RWPE2 (cell line): ENCODE measurements at regions not wholly inside any gene's neighbourhood (a gene's known extent, or its start where the extent isn't known, plus 50 kb on each side); places are given as distances from the start of the nearest gene placed in this dataset.

Experiments used
- ATAC-seq: fragments of 200-7000 bp; cut with Tn5 transposase; 3 replicates; pipeline ENCODE4 v1.9.1; 2021; ENCODE audit warnings: low read depth
- DNase-seq: peaks from one replicate; pipeline ENCODE4 v3.0.0-alpha.2; 2020; ENCODE audit warnings: low spot score
- H3K27ac ChIP-seq: fragments of 450-650 bp; 2 replicates; pipeline ENCODE4 v1.5.1; 2017; ENCODE audit warnings: mild to moderate bottlenecking; ENCODE audit not compliant: poor library complexity, severe bottlenecking
- H3K27me3 ChIP-seq: fragments of 250-450 bp; sonication (Bioruptor Pico); 2 replicates; pipeline ENCODE4 v1.5.1; 2021; ENCODE audit warnings: mild to moderate bottlenecking, moderate library complexity; ENCODE audit not compliant: insufficient read depth, poor library complexity, severe bottlenecking
- H3K36me3 ChIP-seq: fragments of 250-450 bp; sonication (Bioruptor Pico); 2 replicates; pipeline ENCODE4 v1.5.1; 2020; ENCODE audit warnings: low read depth, mild to moderate bottlenecking, moderate library complexity
- H3K4me1 ChIP-seq: fragments of 250-450 bp; sonication (Bioruptor Pico); 2 replicates; pipeline ENCODE4 v1.5.1; 2021; ENCODE audit warnings: mild to moderate bottlenecking, moderate library complexity; ENCODE audit not compliant: insufficient read depth, poor library complexity, severe bottlenecking
- H3K4me3 ChIP-seq: fragments of 250-450 bp; sonication (Bioruptor Pico); 2 replicates; pipeline ENCODE4 v1.5.1; 2021; ENCODE audit warnings: mild to moderate bottlenecking, moderate library complexity; ENCODE audit not compliant: severe bottlenecking
- H3K9me3 ChIP-seq: fragments of 250-450 bp; sonication (Bioruptor Pico); 2 replicates; pipeline ENCODE4 v1.5.1; 2021; ENCODE audit warnings: mild to moderate bottlenecking, moderate library complexity; ENCODE audit not compliant: severe bottlenecking
- TF ChIP-seq, protein P1 (sequence below): fragments of 450-650 bp; IDR thresholded peaks from one replicate; pipeline ENCODE4 v1.5.1; 2017; ENCODE audit warnings: mild to moderate bottlenecking, moderate library complexity; ENCODE audit not compliant: poor library complexity, severe bottlenecking

DNA sequence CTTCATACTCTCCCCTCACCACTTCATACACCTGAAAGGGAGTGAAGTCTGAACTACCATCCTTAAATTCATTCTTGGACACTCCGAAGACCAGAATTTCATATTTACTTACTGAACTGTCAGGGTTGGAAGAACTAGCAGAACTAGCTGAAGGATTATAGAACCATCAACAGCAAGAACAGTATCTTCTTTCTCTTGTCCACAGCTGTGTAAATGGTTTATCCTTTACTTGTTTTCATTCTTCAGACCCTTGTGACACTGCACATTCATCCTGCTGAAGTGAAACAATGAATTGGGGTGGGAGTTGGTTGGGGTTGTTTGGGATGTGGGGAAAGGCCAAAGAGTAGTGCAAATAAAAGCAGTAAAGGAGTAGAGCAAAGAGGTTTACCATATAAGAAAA is 350.9 kb downstream of the ZIC1 start:
- Histone ChIP-seq H3K4me3 (no peak overlapping the region), H3K27me3 (peaks cover 5% of the 10 kb centered on the region), H3K9me3 (no peaks in the 10 kb centered on the region), H3K4me1 (no peaks in the 10 kb centered on the region), H3K36me3 (no peaks in the 10 kb centered on the region), H3K27ac (no peak overlapping the region)
- DNase-seq (no peak), ATAC-seq (no peak)
- TF ChIP-seq, protein P1, sequence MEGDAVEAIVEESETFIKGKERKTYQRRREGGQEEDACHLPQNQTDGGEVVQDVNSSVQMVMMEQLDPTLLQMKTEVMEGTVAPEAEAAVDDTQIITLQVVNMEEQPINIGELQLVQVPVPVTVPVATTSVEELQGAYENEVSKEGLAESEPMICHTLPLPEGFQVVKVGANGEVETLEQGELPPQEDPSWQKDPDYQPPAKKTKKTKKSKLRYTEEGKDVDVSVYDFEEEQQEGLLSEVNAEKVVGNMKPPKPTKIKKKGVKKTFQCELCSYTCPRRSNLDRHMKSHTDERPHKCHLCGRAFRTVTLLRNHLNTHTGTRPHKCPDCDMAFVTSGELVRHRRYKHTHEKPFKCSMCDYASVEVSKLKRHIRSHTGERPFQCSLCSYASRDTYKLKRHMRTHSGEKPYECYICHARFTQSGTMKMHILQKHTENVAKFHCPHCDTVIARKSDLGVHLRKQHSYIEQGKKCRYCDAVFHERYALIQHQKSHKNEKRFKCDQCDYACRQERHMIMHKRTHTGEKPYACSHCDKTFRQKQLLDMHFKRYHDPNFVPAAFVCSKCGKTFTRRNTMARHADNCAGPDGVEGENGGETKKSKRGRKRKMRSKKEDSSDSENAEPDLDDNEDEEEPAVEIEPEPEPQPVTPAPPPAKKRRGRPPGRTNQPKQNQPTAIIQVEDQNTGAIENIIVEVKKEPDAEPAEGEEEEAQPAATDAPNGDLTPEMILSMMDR: no peak

DNA sequence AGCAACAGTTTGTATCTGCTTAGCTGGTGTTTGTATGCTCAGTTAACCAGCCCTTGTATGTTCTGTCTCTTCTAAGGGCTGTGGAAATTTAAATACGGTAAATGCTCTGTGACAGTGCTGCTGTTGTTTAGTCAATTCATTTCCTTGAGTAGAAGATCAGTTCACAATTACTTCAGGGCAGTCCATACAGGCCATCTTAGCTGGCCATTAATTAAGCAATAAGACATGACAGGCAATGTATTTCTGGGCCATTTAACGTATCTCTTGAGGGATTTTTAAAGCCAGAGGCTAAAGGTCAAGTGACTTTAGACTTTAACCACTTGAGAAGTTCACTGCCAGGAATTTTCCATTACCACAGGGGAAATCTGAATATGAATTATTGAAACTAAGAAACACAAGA is 351.8 kb downstream of the ZIC1 start:
- Histone ChIP-seq H3K36me3 (no peaks in the 10 kb centered on the region), H3K9me3 (no peaks in the 10 kb centered on the region), H3K4me1 (no peaks in the 10 kb centered on the region), H3K27ac (no peak overlapping the region), H3K27me3 (peaks cover 5% of the 10 kb centered on the region), H3K4me3 (no peak overlapping the region)
- no peak for ATAC-seq
- no peak for DNase-seq
- TF ChIP-seq, protein P1: no peak

DNA sequence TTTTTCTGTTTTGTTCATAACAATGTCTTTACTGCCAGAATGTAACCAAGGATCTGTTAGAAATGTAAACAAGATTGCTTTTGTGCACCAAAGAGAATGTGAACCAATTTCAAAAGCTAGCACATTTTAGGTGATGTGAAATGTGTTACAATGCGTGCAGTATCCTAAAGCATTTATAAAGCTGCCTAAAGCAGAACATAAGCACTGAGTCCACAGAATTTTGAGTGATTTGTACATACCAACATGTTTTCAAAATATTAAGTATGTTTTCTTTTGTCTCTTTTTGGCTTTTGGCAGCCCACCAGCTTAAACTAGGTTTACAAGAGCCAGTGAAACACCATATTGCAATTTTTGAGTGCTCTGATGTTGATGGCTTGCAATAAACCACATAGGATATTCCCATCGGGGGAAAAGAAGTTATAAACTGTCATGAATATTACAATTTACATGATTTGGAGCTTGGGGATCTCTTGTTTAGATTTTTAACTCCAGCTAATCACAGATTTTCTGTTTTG is 364.0 kb downstream of the ZIC1 start:
- TF ChIP-seq, protein P1: no peak
- H3K36me3 ChIP-seq: no peaks in the 10 kb centered on the region

DNA sequence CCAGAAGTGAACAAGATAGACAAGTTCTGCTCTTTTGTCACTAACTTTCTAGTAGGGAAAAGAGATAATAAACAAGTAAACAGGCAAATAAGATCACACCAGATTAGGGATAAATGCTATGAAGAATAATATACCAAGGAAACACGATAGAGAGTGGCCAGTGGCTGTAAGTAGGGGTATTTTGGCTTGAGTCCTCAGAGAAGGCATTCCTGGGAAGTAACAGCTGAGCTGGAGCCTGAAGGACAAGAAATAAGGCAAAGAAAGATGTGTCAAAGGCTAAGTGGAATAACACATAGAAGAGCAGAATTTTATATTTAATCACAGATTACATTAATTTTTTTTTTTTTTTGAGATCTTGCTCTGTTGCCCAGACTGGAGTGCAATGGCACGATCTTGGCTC is 366.2 kb downstream of the ZIC1 start:
- Histone ChIP-seq H3K27ac (no peak overlapping the region), H3K9me3 (no peaks in the 10 kb centered on the region), H3K4me3 (no peak overlapping the region), H3K27me3 (peaks cover 3% of the 10 kb centered on the region), H3K36me3 (no peaks in the 10 kb centered on the region), H3K4me1 (no peaks in the 10 kb centered on the region)
- ATAC-seq (no peak), DNase-seq (no peak)
- TF ChIP-seq, protein P1: no peak

More for the DNA sequence above, 364.0 kb downstream of the ZIC1 start:
- Histone ChIP-seq H3K4me1 (no peaks in the 10 kb centered on the region), H3K9me3 (no peaks in the 10 kb centered on the region), H3K27me3 (peaks cover 3% of the 10 kb centered on the region), H3K4me3 (no peak overlapping the region), H3K27ac (no peak overlapping the region)
- no peak for DNase-seq
- no peak for ATAC-seq

DNA sequence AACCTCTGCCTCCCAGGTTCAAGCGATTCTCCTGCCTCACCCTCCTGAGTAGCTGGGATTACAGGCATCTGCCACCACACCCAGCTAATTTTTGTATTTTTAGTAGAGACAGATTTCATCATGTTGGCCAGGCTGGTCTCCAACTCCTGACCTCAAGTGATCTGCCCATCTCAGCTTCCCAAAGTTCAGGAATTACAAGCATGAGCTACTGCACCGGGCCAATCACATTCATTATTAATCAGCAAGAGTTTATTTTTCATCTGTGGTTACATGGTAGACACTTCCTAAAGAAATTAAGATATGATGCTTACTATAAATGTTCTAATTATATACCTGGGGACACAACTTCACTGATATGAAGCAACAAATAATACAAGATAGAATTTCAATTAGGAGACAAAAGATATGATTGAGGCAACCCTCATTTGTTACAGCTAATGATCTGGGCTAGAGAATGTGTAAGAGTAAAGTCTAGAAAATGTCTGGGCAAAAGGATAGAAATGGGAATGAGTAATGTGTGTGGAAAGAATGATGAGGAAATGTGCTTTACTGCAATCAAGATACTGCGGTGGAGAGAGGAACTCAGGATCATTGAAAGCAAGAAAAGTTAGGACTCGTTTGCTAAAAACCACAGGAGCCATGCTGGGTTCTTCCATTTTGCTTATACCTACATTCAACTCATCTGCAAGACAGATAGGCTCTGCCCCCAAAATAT is 366.8 kb downstream of the ZIC1 start:
- H3K27ac ChIP-seq: no peak overlapping the region
- TF ChIP-seq, protein P1: no peak
- no peak overlapping the region for H3K4me3 ChIP-seq
- H3K36me3 ChIP-seq: no peaks in the 10 kb centered on the region
- no peak for DNase-seq
- no peaks in the 10 kb centered on the region for H3K9me3 ChIP-seq
- peaks cover 3% of the 10 kb centered on the region for H3K27me3 ChIP-seq
- no peaks in the 10 kb centered on the region for H3K4me1 ChIP-seq
- no peak for ATAC-seq
